ENCODE measurements at regions not wholly inside any gene's neighbourhood (a gene's known extent, or its start where the extent isn't known, plus 50 kb on each side); places are given as distances from the start of the nearest gene placed in this dataset.

DNA sequence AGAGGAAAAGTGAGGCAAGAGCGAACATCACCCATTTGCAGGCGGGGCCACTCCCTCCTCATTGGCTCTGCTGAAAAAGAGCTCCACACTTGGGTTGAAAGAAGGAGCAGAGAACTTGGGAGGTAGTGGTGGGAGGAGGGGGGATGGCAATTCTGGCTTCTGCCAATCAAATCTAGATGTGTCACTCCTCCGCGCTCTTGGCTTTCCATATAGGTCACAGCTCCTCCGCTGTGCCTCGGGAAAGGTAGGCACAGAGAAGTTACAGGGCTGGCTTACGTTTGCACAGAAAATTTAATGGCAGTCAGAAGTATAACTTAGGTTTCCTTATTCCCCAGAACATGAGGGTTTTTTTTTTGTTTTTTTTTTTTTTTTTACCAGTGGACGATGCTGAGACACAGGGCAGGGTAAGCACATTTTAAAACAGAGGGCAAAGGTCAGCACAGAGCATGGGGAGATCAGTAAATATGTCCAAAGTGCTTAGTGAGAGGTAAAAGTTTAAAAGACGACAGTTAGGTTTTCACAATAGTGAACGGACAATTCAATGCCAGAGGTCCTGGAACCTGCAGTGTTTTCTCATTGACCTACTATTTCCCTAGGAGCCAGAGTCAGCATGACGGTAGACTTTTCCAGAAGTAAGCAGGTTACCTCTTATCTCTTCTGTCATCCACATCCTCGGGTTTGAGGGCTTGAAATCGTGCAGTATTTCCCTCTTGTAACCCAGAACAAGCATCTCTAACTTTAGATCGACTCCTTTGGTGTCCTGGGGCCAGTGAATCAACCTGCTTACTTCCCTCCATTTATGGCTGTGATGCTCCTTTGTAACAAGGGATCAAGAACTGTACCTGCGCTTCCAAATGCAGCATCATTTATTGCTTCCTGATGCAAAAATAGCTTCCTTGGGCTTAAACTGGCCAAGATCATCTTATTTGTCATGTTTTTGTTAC lies 258.9 kb upstream of the PROX1 start:
- no peak for DNase-seq (ENCODE audit: low spot score in 2 of 2)
- no peak for TF ChIP-seq CTCF (IDR thresholded peaks at IDR 0.05)
- TF ChIP-seq POLR2A (IDR thresholded peaks at IDR 0.05), result no peak
- 87% methylated on average over 15 of the region's 15 CpGs for WGBS, 2 donors
- H3K4me3 ChIP-seq (ENCODE audit: low read depth, poor library complexity, severe bottlenecking), result no peak overlapping the region
- intact Hi-C loops (cut with DNase I; ENCODE audit: low total_unique reads), result no loop called here

GRCh38 chr1:213733705-213734104 lies 254.1 kb upstream of the PROX1 start:
- TF ChIP-seq POLR2A (IDR thresholded peaks at IDR 0.05) (no peak), CTCF (IDR thresholded peaks at IDR 0.05) (no peak)
- intact Hi-C loops (cut with DNase I; ENCODE audit: low total_unique reads), result no loop called here

DNA sequence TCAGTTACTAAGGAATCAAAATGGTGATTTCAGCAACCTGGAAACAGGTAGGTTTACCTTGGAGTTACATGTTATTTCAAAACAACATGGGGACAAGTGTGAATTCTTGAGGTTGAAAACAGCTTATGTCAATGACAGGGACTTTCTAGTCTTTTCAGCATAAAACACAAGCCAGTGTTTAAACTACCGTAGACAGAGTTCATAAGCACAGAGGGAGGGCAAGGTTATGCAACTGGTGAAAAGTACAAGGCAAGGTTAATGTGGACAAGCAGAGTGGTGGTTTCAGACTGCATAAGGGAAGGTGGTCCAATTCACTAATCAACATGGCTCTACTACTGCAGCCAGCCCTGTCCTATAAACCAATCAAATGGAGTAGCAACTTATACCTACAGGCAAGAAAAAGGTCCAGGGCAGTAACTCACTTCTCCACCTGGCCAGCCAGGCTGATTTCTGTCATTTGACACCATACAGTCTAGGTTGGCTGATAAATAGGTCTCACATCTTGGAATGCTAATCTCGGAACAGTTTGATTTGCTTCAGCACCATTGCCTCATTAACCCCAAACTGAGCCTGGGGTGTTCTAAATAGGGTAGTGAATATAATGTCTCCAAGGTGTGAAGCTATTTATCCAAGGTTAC lies 250.3 kb upstream of the PROX1 start:
- 79 to 91% methylated on average over 2 of the region's 2 CpGs for WGBS, 2 donors
- DNase-seq (ENCODE audit: low spot score in 2 of 2), result no peak
- no peak overlapping the region for H3K4me3 ChIP-seq (ENCODE audit: low read depth, poor library complexity, severe bottlenecking)
- TF ChIP-seq CTCF (IDR thresholded peaks at IDR 0.05), result no peak
- TF ChIP-seq POLR2A (IDR thresholded peaks at IDR 0.05), result no peak
- intact Hi-C loops (cut with DNase I; ENCODE audit: low total_unique reads), result no loop called here

More at GRCh38 chr1:213733705-213734104, 254.1 kb upstream of the PROX1 start:
- no peak overlapping the region for H3K4me3 ChIP-seq (ENCODE audit: low read depth, poor library complexity, severe bottlenecking)
- DNase-seq (ENCODE audit: low spot score in 2 of 2), result no peak
- 90 to 91% methylated on average over 1 of the region's 1 CpG for WGBS, 2 donors

DNA sequence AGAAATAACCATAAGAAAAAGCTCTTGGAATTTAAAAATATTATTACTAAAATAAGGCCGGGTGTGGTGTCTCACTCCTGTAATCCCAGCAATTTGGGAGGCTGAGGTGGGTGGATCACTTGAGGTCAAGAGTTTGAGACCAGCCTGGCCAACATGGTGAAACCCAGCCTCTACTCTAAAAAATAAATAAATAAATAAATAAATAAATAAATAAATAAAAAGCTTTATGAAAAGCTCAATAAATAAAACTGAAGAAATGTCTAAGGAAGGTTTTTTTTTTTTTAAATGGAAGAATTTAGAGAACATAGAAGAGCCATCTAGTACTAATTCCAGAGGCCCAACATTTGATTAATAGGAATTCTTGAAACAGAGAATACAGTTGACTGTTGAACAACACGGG lies 249.1 kb upstream of the PROX1 start:
- WGBS, 2 donors, result 80 to 88% methylated on average over 2 of the region's 2 CpGs
- DNase-seq (ENCODE audit: low spot score in 2 of 2), result no peak
- H3K4me3 ChIP-seq (ENCODE audit: low read depth, poor library complexity, severe bottlenecking), result no peak overlapping the region
- no peak for TF ChIP-seq POLR2A (IDR thresholded peaks at IDR 0.05)
- no peak for TF ChIP-seq CTCF (IDR thresholded peaks at IDR 0.05)
- intact Hi-C loops (cut with DNase I; ENCODE audit: low total_unique reads), result no loop called here

DNA sequence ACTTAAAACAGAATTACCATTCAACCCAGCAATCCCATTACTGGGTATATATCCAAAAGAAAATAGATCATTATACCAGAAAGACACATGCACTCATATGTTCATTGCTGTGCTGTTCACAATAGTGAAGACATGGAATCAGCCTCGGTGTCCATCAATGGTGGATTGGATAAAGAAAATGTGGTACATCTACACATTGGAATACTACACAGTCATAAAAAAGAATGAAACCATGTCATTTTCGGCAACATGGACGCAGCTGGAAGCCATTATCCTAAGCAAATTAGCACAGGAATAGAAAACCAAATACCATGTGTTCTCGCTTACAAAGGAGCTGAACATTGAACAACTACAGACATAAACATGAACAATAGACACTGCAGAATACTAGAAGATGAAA lies 244.8 kb upstream of the PROX1 start:
- TF ChIP-seq CTCF (IDR thresholded peaks at IDR 0.05), result no peak
- TF ChIP-seq POLR2A (IDR thresholded peaks at IDR 0.05), result no peak
- no peak overlapping the region for H3K4me3 ChIP-seq (ENCODE audit: low read depth, poor library complexity, severe bottlenecking)
- intact Hi-C loops (cut with DNase I; ENCODE audit: low total_unique reads), result no loop called here
- no peak for DNase-seq (ENCODE audit: low spot score in 2 of 2)
- 59 to 62% methylated on average over 4 of the region's 4 CpGs for WGBS, 2 donors

All from lower leg skin (tissue), 4 donors.